Omental fat pad (tissue), 3 donors: ENCODE measurements at regions not wholly inside any gene's neighbourhood (a gene's known extent, or its start where the extent isn't known, plus 50 kb on each side); places are given as distances from the start of the nearest gene placed in this dataset.
A peak's percentile ranks its signal among the peaks of the same experiment; 100 is the strongest.

Experiments
- ATAC-seq: fragments of 150-250 bp; one replicate; pipeline ENCODE4 v1.9.1; 2016; ENCODE audit warnings: mild to moderate bottlenecking, moderate library complexity; ENCODE audit not compliant: low FRiP score
- DNase-seq: peaks from one replicate; pipeline ENCODE4 v3.0.0-alpha.2; 2019; ENCODE audit warnings: low spot score
- TF ChIP-seq, protein P1 (sequence below), 3 donors: fragments of 450-650 bp; IDR thresholded peaks; one replicate each; pipeline ENCODE4 v1.5.1; 2016 to 2017; ENCODE audit warnings: antibody characterized with exemption in 3 of 3, mild to moderate bottlenecking in 3 of 3, moderate library complexity in 2 of 3

DNA sequence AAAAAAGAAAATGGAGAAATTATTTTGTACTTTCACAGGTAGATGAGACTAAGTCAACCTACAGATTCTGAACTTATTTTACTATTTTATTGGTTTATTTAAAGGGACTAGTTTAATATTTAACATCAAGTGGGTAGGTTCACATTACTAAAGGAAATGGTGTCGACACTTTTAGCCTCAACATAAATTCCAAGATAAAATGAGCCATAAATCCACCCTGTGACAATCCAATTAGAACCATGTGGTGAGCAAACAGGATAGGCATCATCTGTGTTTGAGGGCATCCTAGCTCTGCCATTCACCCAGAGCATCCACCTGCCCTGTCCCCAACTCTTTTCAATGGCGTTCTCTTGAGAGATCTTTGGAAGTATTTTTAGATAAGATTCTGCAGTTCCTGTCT lies 92.8 kb upstream of the PMFBP1 start:
- DNase-seq (no peak), ATAC-seq (no peak)
- TF ChIP-seq, protein P1, sequence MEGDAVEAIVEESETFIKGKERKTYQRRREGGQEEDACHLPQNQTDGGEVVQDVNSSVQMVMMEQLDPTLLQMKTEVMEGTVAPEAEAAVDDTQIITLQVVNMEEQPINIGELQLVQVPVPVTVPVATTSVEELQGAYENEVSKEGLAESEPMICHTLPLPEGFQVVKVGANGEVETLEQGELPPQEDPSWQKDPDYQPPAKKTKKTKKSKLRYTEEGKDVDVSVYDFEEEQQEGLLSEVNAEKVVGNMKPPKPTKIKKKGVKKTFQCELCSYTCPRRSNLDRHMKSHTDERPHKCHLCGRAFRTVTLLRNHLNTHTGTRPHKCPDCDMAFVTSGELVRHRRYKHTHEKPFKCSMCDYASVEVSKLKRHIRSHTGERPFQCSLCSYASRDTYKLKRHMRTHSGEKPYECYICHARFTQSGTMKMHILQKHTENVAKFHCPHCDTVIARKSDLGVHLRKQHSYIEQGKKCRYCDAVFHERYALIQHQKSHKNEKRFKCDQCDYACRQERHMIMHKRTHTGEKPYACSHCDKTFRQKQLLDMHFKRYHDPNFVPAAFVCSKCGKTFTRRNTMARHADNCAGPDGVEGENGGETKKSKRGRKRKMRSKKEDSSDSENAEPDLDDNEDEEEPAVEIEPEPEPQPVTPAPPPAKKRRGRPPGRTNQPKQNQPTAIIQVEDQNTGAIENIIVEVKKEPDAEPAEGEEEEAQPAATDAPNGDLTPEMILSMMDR (IDR thresholded peaks at IDR 0.05) = no peak

DNA sequence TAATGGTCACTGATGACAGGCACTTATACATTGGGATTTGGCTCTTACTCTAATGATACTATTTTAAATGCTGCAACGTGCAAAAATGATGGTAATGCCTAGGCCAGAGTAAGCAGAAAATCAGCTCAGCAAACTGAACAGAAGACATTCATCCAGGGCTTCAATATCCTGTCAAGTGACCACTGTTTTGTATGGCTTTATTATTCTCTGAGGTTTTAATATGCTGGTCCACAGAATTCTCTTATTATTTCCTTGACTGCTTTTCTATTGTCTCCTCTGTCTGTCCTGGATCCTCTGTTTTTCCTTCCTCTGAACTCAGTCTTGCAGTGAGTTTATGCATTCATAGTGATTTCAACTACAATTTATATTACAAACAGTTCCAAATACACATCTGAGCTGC lies 90.8 kb upstream of the PMFBP1 start:
- ATAC-seq = no peak
- TF ChIP-seq, protein P1 (IDR thresholded peaks at IDR 0.05) = no peak
- no peak for DNase-seq

DNA sequence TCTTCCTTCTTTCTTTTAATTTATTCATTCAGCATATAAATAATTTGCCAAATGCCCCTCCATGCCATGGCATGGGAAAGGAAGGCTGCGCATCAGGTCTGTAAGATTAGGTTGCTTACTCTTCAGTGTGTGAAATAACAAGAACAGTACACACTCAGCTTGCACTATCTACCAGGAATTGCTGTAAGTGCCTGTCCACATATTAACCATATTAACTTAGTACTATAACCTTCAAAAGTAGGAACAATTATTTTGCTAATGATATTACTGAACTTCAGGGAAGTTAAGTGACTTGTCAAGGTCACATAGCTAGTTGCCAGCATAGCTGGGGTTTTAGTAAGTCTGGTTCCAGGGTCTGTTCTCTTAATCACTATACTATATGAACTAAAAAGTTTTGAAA lies 89.2 kb upstream of the PMFBP1 start:
- ATAC-seq (no peak), DNase-seq (no peak)
- TF ChIP-seq, protein P1 (IDR thresholded peaks at IDR 0.05) = no peak

DNA sequence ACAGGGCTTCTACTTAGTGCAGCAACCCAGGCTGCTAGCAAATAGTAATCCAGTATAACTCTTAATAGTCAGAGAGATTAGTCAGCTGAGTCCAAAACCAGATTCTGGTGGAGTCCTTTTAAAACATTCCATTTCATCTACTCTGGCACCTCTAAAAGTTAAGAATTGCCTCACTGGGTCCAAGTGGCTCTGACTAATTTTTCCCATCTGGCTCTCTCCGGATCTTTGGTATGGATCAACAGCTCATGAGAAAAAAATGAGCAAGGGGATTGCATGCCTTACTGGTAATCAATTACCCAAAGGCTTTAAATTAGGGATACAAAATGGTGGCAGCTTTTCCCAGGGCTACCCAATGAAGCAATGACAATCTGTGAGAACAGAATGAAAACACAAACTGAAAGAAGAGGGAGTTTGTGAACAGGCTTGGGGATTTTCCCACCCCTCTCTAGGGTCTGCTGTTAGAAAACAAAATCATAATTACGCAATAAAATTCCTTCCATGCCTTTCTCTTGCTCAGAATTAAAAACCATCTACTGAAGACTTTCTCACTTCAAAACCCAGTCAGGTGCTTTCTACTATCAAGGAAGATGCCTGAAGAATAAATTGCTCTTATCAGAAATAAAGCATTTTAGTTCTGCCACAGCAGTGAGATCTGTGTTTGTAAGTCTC lies 84.6 kb upstream of the PMFBP1 start:
- TF ChIP-seq, protein P1 (IDR thresholded peaks at IDR 0.05) = no peak

DNA sequence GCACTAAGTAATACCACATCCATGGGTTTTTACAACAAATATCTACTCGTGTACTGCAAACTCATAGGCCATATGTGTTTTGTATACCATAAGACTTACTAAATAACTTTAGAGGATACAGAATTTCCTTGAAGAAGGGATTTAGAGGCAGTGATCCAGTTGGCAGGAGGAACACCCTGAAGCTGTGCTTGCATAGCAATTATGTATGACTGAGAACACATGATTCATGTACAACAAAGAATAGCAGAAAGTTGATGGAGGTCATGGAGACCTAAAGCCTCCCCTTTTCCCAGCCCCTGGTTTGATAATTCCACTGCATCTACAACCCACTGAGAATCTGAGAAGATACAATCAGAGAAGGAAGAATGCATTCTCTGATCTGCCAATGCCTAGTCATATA lies 83.8 kb upstream of the PMFBP1 start:
- TF ChIP-seq, protein P1 (IDR thresholded peaks at IDR 0.05) = no peak

More for the DNA sequence above, 84.6 kb upstream of the PMFBP1 start:
- DNase-seq = no peak
- ATAC-seq = peak; percentile 90

DNA sequence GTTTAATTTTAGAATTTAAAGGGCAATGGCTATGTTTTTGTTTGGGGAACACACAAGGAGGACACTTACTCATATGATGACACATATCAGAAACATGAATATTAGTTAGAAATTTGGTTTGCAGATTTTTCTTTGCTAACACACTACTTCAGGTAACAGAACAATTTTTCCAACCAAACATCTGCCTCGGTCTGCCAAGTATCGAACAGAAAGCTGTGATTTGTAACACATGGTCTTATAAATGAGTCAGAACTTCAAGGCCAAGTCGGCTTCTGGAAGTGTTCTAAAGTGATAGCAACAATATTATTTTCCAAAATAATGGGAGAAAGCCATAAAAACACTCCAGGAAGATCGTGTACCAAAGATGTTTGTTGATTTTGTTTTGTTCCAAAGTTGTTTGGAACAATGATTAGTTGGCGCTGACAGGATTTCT lies 75.9 kb upstream of the PMFBP1 start:
- DNase-seq (no peak), ATAC-seq (peak; percentile 37)
- TF ChIP-seq, protein P1 (IDR thresholded peaks at IDR 0.05) = no peak

More for the DNA sequence above, 83.8 kb upstream of the PMFBP1 start:
- DNase-seq = no peak
- ATAC-seq = no peak

DNA sequence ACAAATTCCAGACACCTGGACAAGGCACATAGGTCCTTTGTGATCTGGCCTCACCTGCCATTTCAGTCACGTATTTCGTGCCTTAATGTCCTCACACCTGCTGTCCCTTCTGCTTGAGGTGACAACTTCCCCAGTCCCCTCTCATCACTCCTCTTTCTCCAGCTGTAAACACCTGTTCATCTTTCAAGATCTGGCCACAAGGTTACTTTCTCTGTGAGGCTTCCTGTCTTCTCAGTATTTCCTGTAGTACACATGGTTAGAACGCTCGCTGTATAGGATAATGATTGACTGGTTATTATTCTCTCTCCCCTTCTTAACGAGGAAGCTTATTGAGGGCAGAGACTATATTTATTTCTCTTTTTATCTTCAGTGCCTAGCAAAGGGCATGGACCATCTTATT lies 74.5 kb upstream of the PMFBP1 start:
- no peak for ATAC-seq
- TF ChIP-seq, protein P1 (IDR thresholded peaks at IDR 0.05) = no peak
- DNase-seq = no peak
